Epithelial cell of esophagus (primary cell): ENCODE measurements at regions not wholly inside any gene's neighbourhood (a gene's known extent, or its start where the extent isn't known, plus 50 kb on each side); places are given as distances from the start of the nearest gene placed in this dataset.

Experiments
- DNase-seq: peaks from one replicate; pipeline ENCODE4 v3.0.0; 2010; ENCODE audit warnings: low read depth
- H3K4me3 ChIP-seq: 2 replicates; pipeline ENCODE4 v1.5.1; 2011; ENCODE audit warnings: mild to moderate bottlenecking, low read length, control low read depth
- CTCF ChIP-seq: IDR thresholded peaks from 2 replicates; pipeline ENCODE4 v1.5.1; 2011; ENCODE audit warnings: low read depth, mild to moderate bottlenecking, low read length, control low read depth, inconsistent platforms; ENCODE audit not compliant: insufficient read depth; ENCODE audit errors: missing control alignments

GRCh38 chr3:168991803-168992202 lies 671.7 kb downstream of the MECOM start:
- DNase-seq = no peak
- no peak for TF ChIP-seq CTCF

GRCh38 chr3:168990621-168991020 lies 672.9 kb downstream of the MECOM start:
- no peak for DNase-seq
- no peak for TF ChIP-seq CTCF
- no peak overlapping the region for H3K4me3 ChIP-seq

More at GRCh38 chr3:168991803-168992202, 671.7 kb downstream of the MECOM start:
- H3K4me3 ChIP-seq = no peak overlapping the region

GRCh38 chr3:168990134-168990533 lies 673.4 kb downstream of the MECOM start:
- no peak for DNase-seq
- TF ChIP-seq CTCF = no peak
- no peak overlapping the region for H3K4me3 ChIP-seq

- DNase-seq = peak; percentile 94
- no peak for TF ChIP-seq CTCF
- H3K4me3 ChIP-seq = no peak overlapping the region
These were observed 674.1 kb downstream of the MECOM start for GRCh38 chr3:168989396-168989795.

GRCh38 chr3:168988853-168989252 lies 674.7 kb downstream of the MECOM start:
- no peak for TF ChIP-seq CTCF
- no peak for DNase-seq
- H3K4me3 ChIP-seq = no peak overlapping the region

GRCh38 chr3:168984872-168985271 lies 678.6 kb downstream of the MECOM start:
- peak; percentile 14 for DNase-seq
- no peak for TF ChIP-seq CTCF
- no peak overlapping the region for H3K4me3 ChIP-seq

- DNase-seq = no peak
- no peak for TF ChIP-seq CTCF
These were observed 680.5 kb downstream of the MECOM start for GRCh38 chr3:168983046-168983445.

More at GRCh38 chr3:168983046-168983445, 680.5 kb downstream of the MECOM start:
- no peak overlapping the region for H3K4me3 ChIP-seq
